BE2C (cell line): ENCODE measurements at regions not wholly inside any gene's neighbourhood (a gene's known extent, or its start where the extent isn't known, plus 50 kb on each side); places are given as distances from the start of the nearest gene placed in this dataset.

Experiments
- DNase-seq: peaks from one replicate; pipeline ENCODE4 v3.0.0-alpha.2; 2020
- H3K27me3 ChIP-seq: fragments of 250-450 bp; sonication (Bioruptor Pico); 2 replicates; pipeline ENCODE4 v1.5.1; 2020; ENCODE audit warnings: mild to moderate bottlenecking
- H3K36me3 ChIP-seq: fragments of 250-450 bp; sonication (Bioruptor Pico); 2 replicates; pipeline ENCODE4 v1.5.1; 2020; ENCODE audit warnings: mild to moderate bottlenecking
- H3K4me1 ChIP-seq: fragments of 250-450 bp; sonication (Bioruptor Pico); 2 replicates; pipeline ENCODE4 v1.5.1; 2020
- H3K4me3 ChIP-seq: 2 replicates; pipeline ENCODE4 v1.5.1; 2011; ENCODE audit warnings: low read depth, low read length
- H3K9me3 ChIP-seq: fragments of 250-450 bp; sonication (Bioruptor Pico); 2 replicates; pipeline ENCODE4 v1.5.1; 2020
- TF ChIP-seq, protein P1 (sequence below): IDR thresholded peaks from 2 replicates; pipeline ENCODE4 v1.5.1; 2012; ENCODE audit warnings: mild to moderate bottlenecking, low read depth, low read length

DNA sequence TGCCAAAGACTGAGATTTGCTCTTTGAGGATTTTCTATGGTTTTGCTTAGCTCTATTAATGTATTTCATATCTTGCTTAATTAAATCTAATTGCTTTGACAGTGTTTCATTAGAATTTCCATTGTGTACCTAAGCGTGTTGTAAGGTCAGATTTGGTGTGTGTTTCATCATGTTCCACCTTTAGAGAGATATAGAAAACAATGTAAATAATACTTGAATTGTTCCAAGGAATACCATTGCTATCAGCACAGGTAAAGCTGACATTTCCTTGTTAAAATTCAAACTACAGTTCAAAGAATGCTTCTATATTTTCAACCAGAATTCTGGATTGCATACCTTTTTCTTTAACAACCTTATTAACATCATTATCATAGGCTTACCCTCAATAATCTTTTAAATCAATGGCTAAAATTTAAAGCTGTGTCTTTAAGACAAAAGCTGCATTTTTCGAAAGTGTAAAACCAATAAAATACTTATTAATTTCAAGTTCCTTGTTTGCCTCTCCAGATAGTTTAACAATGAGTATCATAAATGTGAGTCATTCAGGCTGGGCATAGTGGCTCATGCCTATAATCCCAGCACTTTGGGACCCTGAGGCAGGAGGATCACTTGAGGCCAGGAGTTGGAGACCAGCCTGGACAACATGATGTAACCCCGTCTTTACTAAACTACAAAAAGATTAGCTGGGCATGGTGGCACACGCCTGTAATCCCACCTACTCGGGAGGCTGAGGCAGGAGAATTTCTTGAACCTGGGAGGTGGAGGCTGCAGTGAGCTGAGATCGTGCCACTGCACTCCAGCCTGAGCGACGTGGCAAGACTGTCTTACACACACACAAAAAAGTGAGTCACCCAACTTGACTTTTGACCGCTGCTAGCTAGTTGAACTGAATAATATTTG, 188.0 kb upstream of the PKDCC start:
- Histone ChIP-seq H3K27me3 (no peaks in the 10 kb centered on the region), H3K9me3 (no peaks in the 10 kb centered on the region), H3K4me1 (no peaks in the 10 kb centered on the region), H3K4me3 (no peak overlapping the region), H3K36me3 (no peaks in the 10 kb centered on the region)
- DNase-seq: no peak
- TF ChIP-seq, protein P1, sequence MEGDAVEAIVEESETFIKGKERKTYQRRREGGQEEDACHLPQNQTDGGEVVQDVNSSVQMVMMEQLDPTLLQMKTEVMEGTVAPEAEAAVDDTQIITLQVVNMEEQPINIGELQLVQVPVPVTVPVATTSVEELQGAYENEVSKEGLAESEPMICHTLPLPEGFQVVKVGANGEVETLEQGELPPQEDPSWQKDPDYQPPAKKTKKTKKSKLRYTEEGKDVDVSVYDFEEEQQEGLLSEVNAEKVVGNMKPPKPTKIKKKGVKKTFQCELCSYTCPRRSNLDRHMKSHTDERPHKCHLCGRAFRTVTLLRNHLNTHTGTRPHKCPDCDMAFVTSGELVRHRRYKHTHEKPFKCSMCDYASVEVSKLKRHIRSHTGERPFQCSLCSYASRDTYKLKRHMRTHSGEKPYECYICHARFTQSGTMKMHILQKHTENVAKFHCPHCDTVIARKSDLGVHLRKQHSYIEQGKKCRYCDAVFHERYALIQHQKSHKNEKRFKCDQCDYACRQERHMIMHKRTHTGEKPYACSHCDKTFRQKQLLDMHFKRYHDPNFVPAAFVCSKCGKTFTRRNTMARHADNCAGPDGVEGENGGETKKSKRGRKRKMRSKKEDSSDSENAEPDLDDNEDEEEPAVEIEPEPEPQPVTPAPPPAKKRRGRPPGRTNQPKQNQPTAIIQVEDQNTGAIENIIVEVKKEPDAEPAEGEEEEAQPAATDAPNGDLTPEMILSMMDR: no peak

DNA sequence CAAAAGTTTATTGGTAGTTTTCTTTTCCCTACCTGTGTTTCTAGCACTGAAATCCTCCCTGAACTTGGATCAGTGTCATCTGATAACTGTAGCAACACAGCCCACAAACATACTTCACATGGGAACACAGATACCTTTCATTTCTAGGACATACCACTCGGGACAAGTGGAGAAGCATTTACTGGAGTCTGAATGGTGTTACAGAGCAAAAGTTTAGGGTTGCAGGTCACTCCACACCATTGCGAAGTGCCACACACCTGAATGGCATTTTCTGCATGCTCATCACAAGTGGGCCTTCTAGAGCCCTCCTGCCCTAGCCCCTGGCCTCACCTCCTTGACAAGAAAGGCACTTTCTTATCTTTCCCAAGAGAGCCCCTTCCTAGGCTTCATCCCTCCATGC, 184.8 kb upstream of the PKDCC start:
- Histone ChIP-seq H3K36me3 (no peaks in the 10 kb centered on the region), H3K9me3 (no peaks in the 10 kb centered on the region), H3K4me1 (0 out of 2 replicates have a peak, but pooled peaks cover 3% of the 10 kb centered on the region), H3K4me3 (no peak overlapping the region), H3K27me3 (no peaks in the 10 kb centered on the region)
- TF ChIP-seq, protein P1: no peak
- no peak for DNase-seq

DNA sequence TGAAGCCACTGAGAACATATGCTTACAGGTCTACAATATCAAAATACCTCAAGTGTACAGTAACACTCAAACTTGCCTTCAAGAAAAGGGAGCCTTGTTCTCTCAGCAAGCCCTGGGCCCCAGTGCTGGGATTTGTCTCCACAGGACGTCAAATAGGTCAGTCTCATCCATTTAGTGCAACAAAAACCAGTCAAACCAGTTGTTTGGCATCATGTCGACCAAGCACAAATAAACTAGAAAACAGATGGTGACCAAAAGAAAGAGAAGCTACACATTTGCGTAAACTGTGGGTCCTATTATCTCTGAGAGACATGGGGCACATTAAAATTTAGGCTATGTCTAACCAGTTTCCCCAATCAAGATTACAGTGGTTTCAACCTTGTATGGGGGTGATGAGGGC, 182.6 kb upstream of the PKDCC start:
- H3K9me3 ChIP-seq: no peaks in the 10 kb centered on the region
- TF ChIP-seq, protein P1: no peak
- no peaks in the 10 kb centered on the region for H3K27me3 ChIP-seq
- no peaks in the 10 kb centered on the region for H3K36me3 ChIP-seq
- no peak overlapping the region for H3K4me3 ChIP-seq
- no peak for DNase-seq
- H3K4me1 ChIP-seq: peaks cover 8% of the 10 kb centered on the region

DNA sequence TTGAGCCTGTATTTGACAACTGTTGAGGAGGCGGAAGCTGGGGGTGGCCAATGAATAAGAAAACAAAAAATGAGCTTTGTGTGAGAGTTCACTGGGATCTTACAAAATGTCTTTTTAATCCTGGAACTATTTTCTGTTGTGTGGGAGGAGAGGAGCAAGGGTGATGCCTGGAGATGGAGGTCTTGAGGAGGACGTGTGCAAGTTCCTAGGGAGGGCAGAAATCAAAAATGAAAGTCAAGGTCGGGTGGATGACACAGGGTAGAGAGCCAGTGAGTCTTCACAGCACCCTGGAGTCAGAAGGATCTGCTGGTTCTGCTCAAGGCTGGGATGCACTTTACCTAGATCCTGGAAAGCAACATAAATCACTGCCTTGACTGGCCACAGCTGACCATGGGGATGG, 180.3 kb upstream of the PKDCC start:
- H3K36me3 ChIP-seq: no peaks in the 10 kb centered on the region
- peaks cover 13% of the 10 kb centered on the region for H3K4me1 ChIP-seq
- no peaks in the 10 kb centered on the region for H3K9me3 ChIP-seq
- H3K27me3 ChIP-seq: no peaks in the 10 kb centered on the region
- H3K4me3 ChIP-seq: no peak overlapping the region
- TF ChIP-seq, protein P1: no peak
- no peak for DNase-seq

DNA sequence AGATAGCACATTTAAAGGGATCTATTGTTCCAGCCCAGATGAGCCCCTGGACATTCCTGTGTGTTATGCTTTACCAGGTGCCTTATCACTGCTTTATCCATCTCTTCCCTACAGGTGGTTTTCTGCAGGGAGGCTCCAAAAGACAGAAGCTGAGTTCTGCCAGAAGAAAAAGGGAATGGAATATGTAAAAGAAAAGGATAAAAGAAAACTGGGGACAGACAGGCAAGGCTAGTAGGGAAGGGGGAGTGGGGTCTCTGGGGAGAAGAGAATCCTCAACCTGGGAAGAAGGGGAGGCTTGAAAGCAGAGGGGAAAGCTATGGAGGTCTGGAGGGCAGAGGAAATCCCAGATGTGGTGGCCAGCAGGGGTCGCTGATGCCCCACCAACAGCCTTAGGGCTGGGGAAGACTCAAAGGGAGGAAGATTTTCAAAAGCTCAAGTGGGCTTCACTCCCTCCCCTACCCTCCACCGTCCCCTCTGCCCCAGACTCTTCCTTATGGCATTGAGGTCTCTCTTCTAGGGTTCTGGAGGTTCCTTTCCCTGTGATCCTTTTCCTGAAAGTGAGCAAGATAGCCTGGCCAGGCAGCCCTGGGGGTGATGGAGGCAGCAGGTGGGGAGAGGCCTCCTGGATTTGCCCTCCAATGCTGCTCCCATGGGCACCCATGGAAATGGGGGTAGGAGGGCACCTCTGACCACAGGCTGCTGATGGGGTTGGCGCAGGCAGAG, 178.1 kb upstream of the PKDCC start:
- H3K4me1 ChIP-seq: peaks cover 23% of the 10 kb centered on the region
- H3K36me3 ChIP-seq: no peaks in the 10 kb centered on the region
- no peaks in the 10 kb centered on the region for H3K9me3 ChIP-seq
- TF ChIP-seq, protein P1: peak; percentile 94
- no peak overlapping the region for H3K4me3 ChIP-seq
- H3K27me3 ChIP-seq: no peaks in the 10 kb centered on the region
- DNase-seq: peak; percentile 85

DNA sequence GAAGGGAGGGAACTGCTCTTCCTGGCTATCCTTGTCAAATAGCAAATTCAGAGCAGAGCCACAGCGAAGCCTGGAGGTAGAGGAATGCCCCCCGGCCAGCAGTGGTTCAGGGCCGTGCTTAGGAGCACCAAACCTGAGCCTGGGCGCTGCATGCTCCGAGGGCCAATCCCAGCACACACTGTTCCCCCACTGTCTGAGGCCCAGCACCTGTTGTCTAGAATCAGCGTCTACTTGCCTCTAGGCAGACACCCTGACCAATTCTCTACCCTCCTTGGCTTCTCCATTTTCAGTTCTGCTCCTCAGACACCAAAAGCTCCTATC, 177.6 kb upstream of the PKDCC start:
- Histone ChIP-seq H3K4me1 (peaks cover 23% of the 10 kb centered on the region), H3K4me3 (no peak overlapping the region), H3K27me3 (no peaks in the 10 kb centered on the region), H3K36me3 (no peaks in the 10 kb centered on the region), H3K9me3 (no peaks in the 10 kb centered on the region)
- DNase-seq: no peak
- TF ChIP-seq, protein P1: no peak
